RWPE2 (cell line): ENCODE measurements at regions not wholly inside any gene's neighbourhood (a gene's known extent, or its start where the extent isn't known, plus 50 kb on each side); places are given as distances from the start of the nearest gene placed in this dataset.

ENCODE experiments used
- ATAC-seq: fragments of 200-7000 bp; cut with Tn5 transposase; 3 replicates; pipeline ENCODE4 v1.9.1; 2021; ENCODE audit warnings: low read depth
- DNase-seq: peaks from one replicate; pipeline ENCODE4 v3.0.0-alpha.2; 2020; ENCODE audit warnings: low spot score
- H3K27ac ChIP-seq: fragments of 450-650 bp; 2 replicates; pipeline ENCODE4 v1.5.1; 2017; ENCODE audit warnings: mild to moderate bottlenecking; ENCODE audit not compliant: poor library complexity, severe bottlenecking
- H3K27me3 ChIP-seq: fragments of 250-450 bp; sonication (Bioruptor Pico); 2 replicates; pipeline ENCODE4 v1.5.1; 2021; ENCODE audit warnings: mild to moderate bottlenecking, moderate library complexity; ENCODE audit not compliant: insufficient read depth, poor library complexity, severe bottlenecking
- H3K36me3 ChIP-seq: fragments of 250-450 bp; sonication (Bioruptor Pico); 2 replicates; pipeline ENCODE4 v1.5.1; 2020; ENCODE audit warnings: low read depth, mild to moderate bottlenecking, moderate library complexity
- H3K4me1 ChIP-seq: fragments of 250-450 bp; sonication (Bioruptor Pico); 2 replicates; pipeline ENCODE4 v1.5.1; 2021; ENCODE audit warnings: mild to moderate bottlenecking, moderate library complexity; ENCODE audit not compliant: insufficient read depth, poor library complexity, severe bottlenecking
- H3K4me3 ChIP-seq: fragments of 250-450 bp; sonication (Bioruptor Pico); 2 replicates; pipeline ENCODE4 v1.5.1; 2021; ENCODE audit warnings: mild to moderate bottlenecking, moderate library complexity; ENCODE audit not compliant: severe bottlenecking
- H3K9me3 ChIP-seq: fragments of 250-450 bp; sonication (Bioruptor Pico); 2 replicates; pipeline ENCODE4 v1.5.1; 2021; ENCODE audit warnings: mild to moderate bottlenecking, moderate library complexity; ENCODE audit not compliant: severe bottlenecking
- TF ChIP-seq, protein P1 (sequence below): fragments of 450-650 bp; IDR thresholded peaks from one replicate; pipeline ENCODE4 v1.5.1; 2017; ENCODE audit warnings: mild to moderate bottlenecking, moderate library complexity; ENCODE audit not compliant: poor library complexity, severe bottlenecking

DNA sequence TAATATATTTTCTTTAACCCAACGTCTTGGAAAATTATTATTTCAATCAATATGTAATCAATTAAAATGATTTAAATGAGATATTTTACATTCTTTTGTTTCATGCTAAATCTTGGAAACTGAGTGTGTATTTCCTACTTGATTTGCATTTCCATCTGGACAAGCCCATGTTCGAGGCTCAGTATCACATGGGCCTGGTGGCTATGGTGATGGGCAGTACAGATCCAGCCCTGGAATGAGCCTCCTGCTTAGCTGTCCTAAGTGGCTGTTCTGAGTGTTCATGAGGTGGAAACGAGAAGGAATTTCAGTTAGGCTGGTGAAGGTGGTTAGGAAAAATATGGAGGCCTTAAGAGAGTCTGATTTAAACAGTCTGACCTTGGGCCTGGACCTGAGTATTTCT, 73.0 kb upstream of the ATXN1 start:
- DNase-seq (no peak), ATAC-seq (no peak)
- H3K9me3 ChIP-seq, result no peaks in the 10 kb centered on the region
- no peaks in the 10 kb centered on the region for H3K4me1 ChIP-seq
- no peaks in the 10 kb centered on the region for H3K36me3 ChIP-seq
- no peak overlapping the region for H3K27ac ChIP-seq
- no peaks in the 10 kb centered on the region for H3K27me3 ChIP-seq
- TF ChIP-seq, protein P1, sequence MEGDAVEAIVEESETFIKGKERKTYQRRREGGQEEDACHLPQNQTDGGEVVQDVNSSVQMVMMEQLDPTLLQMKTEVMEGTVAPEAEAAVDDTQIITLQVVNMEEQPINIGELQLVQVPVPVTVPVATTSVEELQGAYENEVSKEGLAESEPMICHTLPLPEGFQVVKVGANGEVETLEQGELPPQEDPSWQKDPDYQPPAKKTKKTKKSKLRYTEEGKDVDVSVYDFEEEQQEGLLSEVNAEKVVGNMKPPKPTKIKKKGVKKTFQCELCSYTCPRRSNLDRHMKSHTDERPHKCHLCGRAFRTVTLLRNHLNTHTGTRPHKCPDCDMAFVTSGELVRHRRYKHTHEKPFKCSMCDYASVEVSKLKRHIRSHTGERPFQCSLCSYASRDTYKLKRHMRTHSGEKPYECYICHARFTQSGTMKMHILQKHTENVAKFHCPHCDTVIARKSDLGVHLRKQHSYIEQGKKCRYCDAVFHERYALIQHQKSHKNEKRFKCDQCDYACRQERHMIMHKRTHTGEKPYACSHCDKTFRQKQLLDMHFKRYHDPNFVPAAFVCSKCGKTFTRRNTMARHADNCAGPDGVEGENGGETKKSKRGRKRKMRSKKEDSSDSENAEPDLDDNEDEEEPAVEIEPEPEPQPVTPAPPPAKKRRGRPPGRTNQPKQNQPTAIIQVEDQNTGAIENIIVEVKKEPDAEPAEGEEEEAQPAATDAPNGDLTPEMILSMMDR, result no peak
- no peak overlapping the region for H3K4me3 ChIP-seq

DNA sequence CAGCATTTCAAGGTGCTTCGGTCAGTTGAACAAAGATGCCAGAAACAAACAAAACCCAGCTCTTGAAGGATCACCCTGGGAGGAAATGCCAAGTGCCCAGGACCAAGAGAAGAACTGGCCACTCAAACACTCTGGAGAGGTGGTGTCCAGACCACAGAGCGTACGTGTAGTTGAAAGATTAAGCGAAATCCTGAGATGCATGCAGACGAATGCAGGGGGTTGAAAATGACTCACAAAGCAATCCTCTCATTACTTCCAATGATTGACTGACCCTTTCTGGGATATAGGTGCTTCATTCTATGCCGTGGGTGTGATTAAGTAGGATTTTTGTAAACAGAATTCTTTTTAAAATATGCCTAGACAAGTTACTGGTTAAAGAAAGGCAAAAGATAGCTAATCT, 71.5 kb upstream of the ATXN1 start:
- Histone ChIP-seq H3K27ac (no peak overlapping the region), H3K9me3 (no peaks in the 10 kb centered on the region), H3K27me3 (no peaks in the 10 kb centered on the region), H3K4me1 (no peaks in the 10 kb centered on the region), H3K4me3 (no peak overlapping the region), H3K36me3 (no peaks in the 10 kb centered on the region)
- ATAC-seq (no peak), DNase-seq (no peak)
- TF ChIP-seq, protein P1, result no peak

DNA sequence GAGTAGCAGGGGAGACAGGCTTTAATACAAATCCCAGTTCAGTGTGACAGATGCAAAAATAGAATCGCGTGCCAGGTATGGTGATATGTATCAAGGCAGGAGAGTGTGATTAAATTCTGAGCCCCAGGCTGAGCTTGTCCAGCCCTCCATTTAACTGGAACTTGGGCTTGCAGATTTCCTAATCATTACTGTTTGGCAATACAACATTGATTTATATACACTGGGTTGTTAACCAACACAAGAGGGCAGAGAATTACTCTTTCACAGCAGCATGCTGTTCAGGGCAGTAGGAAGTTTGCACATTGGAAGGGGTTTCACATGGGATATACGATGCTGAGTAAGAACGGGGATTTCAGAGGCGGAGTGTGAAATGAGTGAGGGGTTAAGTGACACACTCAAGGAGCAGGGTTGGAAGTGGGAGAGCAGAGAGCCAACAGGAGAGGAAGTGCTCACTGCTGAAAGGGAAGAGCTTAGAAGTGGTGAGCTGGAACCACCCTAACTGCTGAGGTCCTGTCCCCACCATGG, 70.8 kb upstream of the ATXN1 start:
- Histone ChIP-seq H3K4me1 (no peaks in the 10 kb centered on the region), H3K36me3 (no peaks in the 10 kb centered on the region), H3K9me3 (no peaks in the 10 kb centered on the region), H3K27ac (no peak overlapping the region), H3K27me3 (no peaks in the 10 kb centered on the region), H3K4me3 (no peak overlapping the region)
- TF ChIP-seq, protein P1, result no peak
- ATAC-seq (no peak; the same call in 2 of the 3 replicates), DNase-seq (no peak)

DNA sequence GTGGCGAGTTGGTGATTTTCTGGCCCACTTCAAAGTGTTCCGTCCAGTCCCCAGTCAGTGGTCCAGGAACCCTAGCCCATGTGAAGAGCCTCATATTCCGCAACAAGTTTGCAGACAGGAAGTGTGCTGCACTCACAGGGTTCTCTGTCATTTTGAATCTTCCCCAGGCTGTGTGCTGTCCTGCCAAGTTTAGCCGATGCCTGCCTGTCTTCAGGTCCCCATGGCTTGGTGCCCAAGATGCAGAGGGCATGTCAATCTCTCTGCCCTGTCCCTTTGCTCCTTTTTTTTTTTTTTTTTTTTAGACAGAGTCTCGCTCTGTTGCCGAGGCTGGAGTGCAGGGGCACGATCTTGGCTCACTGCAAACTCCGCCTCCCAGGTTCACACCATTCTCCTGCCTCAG, 69.9 kb upstream of the ATXN1 start:
- Histone ChIP-seq H3K27me3 (no peaks in the 10 kb centered on the region), H3K4me1 (no peaks in the 10 kb centered on the region), H3K36me3 (no peaks in the 10 kb centered on the region), H3K27ac (no peak overlapping the region), H3K4me3 (no peak overlapping the region), H3K9me3 (no peaks in the 10 kb centered on the region)
- ATAC-seq (no peak), DNase-seq (no peak)
- TF ChIP-seq, protein P1, result no peak

DNA sequence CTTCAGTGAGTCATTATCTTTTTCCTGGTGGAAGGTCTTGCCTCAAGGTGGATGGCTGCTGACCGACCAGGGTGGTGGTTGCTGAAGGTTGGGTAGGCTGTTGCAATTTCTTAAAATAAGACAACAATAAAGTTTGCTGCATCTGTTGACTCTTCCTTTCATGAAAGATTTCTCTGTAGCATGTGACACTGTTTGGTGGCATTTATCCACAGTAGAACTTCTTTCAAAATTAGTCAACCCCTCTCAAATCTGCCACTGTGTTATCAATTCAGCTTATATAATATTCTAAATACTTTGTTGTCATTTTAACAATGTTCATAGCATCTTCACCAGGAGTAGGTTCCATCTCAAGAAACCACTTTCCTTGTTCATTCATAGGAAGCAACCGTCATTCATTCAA, 66.8 kb upstream of the ATXN1 start:
- no peak for ATAC-seq
- no peak for DNase-seq
- no peaks in the 10 kb centered on the region for H3K9me3 ChIP-seq
- H3K27ac ChIP-seq, result no peak overlapping the region
- TF ChIP-seq, protein P1, result no peak
- H3K4me3 ChIP-seq, result no peak overlapping the region
- no peaks in the 10 kb centered on the region for H3K36me3 ChIP-seq
- no peaks in the 10 kb centered on the region for H3K4me1 ChIP-seq
- no peaks in the 10 kb centered on the region for H3K27me3 ChIP-seq
